Heart left ventricle (tissue), 13 donors: ENCODE measurements at regions not wholly inside any gene's neighbourhood (a gene's known extent, or its start where the extent isn't known, plus 50 kb on each side); places are given as distances from the start of the nearest gene placed in this dataset.

ENCODE experiments used
- POLR2A ChIP-seq, 2 donors: fragments of 450-650 bp; IDR thresholded peaks; one replicate each; pipeline ENCODE4 v1.6.1; 2017; ENCODE audit warnings: antibody characterized with exemption in 2 of 2, mild to moderate bottlenecking in 2 of 2, moderate library complexity in 2 of 2
- TF ChIP-seq, protein P1 (sequence below), 12 donors: fragments of 200-600 bp; sonication (generic) in 4 of 12; IDR thresholded peaks; one replicate each; pipeline versions ENCODE4 v1.5.0 to v1.8.0; 2018 to 2022; ENCODE audit warnings: antibody characterized with exemption in 12 of 12, mild to moderate bottlenecking in 5 of 12
- donor health status: ischemic (EF 13 %, LVEDD 7.1; RV severe dilation, severe dysfunction).
- donor health status: DM: no; HTN: yes; CAD: no.
- donor health status: DM: no; HTN: no; CAD: no.
- donor health status: ischemic (EF 25% LVEDD 6.9; RV normal size, moderate dysfunction).
- donor health status: ischemic (EF 25% LVEDD 5.7; RV mildly dilated, moderate dysfunction).
- donor health status: ischemic (EF 35%, LVEDD 5.7; RV mildly dilated, moderate dysfunction).
- donor health status: nonischemic (EF 11% LVEDD 7.7; RV severe dilation, severe dysfunction).
- donor health status: DM: yes; HTN: yes; CAD: no.
- donor health status: PGD.
- donor health status: ischemic (EF 29% LVEDD 5.4; RV normal size, mild dysfunction).
- donor health status: nonischemic (EF 23%, LVEDD 6.1; RV moderate dilation, normal function).

DNA sequence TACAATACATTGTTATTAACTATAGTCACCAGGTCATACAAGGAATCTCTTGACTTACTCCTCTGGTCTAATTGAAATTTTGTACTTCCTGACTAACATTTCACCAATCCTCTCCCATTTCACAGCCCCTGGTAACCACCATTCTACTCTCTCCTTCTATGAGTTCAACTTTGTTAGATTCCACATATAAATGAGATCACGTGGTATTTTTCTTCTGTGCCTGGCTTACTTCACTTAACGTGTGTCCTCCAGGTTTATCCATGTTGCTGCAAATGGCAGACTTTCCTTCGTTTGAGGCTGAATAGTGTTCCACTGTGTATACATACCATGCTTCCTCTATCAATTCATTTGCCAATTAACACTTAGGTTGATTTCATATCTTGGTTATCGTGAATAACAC lies 128.5 kb downstream of the CHD9NB start:
- no peak for TF ChIP-seq POLR2A (IDR thresholded peaks at IDR 0.05)
- TF ChIP-seq, protein P1, sequence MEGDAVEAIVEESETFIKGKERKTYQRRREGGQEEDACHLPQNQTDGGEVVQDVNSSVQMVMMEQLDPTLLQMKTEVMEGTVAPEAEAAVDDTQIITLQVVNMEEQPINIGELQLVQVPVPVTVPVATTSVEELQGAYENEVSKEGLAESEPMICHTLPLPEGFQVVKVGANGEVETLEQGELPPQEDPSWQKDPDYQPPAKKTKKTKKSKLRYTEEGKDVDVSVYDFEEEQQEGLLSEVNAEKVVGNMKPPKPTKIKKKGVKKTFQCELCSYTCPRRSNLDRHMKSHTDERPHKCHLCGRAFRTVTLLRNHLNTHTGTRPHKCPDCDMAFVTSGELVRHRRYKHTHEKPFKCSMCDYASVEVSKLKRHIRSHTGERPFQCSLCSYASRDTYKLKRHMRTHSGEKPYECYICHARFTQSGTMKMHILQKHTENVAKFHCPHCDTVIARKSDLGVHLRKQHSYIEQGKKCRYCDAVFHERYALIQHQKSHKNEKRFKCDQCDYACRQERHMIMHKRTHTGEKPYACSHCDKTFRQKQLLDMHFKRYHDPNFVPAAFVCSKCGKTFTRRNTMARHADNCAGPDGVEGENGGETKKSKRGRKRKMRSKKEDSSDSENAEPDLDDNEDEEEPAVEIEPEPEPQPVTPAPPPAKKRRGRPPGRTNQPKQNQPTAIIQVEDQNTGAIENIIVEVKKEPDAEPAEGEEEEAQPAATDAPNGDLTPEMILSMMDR (IDR thresholded peaks at IDR 0.05): no peak
